ENCODE measurements at regions not wholly inside any gene's neighbourhood (a gene's known extent, or its start where the extent isn't known, plus 50 kb on each side); places are given as distances from the start of the nearest gene placed in this dataset.
A peak's percentile ranks its signal among the peaks of the same experiment; 100 is the strongest.

- TF ChIP-seq CTCF (IDR thresholded peaks at IDR 0.05; ENCODE audit: insufficient read depth, low read depth, low read length, missing control alignments): no peak
- peak; percentile 83 for DNase-seq (ENCODE audit: low read depth)
- no peak overlapping the region for H3K4me3 ChIP-seq (ENCODE audit: low read length)
Observed at GRCh38 chr6:80454661-80455365, 348.3 kb downstream of the BCKDHB start.

- no peak for TF ChIP-seq CTCF (IDR thresholded peaks at IDR 0.05; ENCODE audit: insufficient read depth, low read depth, low read length, missing control alignments)
- H3K4me3 ChIP-seq (ENCODE audit: low read length): no peak overlapping the region
- DNase-seq (ENCODE audit: low read depth): peak; percentile 99
Observed at GRCh38 chr6:80454197-80454596, 347.7 kb downstream of the BCKDHB start.

GRCh38 chr6:80449726-80450125 lies 343.3 kb downstream of the BCKDHB start:
- TF ChIP-seq CTCF (IDR thresholded peaks at IDR 0.05; ENCODE audit: insufficient read depth, low read depth, low read length, missing control alignments): no peak
- no peak overlapping the region for H3K4me3 ChIP-seq (ENCODE audit: low read length)
- no peak for DNase-seq (ENCODE audit: low read depth)

GRCh38 chr6:80446454-80447045 lies 340.1 kb downstream of the BCKDHB start:
- H3K4me3 ChIP-seq (ENCODE audit: low read length): no peak overlapping the region
- no peak for TF ChIP-seq CTCF (IDR thresholded peaks at IDR 0.05; ENCODE audit: insufficient read depth, low read depth, low read length, missing control alignments)
- no peak for DNase-seq (ENCODE audit: low read depth)

- no peak for TF ChIP-seq CTCF (IDR thresholded peaks at IDR 0.05; ENCODE audit: insufficient read depth, low read depth, low read length, missing control alignments)
- DNase-seq (ENCODE audit: low read depth): no peak
- H3K4me3 ChIP-seq (ENCODE audit: low read length): no peak overlapping the region
Observed at GRCh38 chr6:80445751-80446150, 339.3 kb downstream of the BCKDHB start.

DNA sequence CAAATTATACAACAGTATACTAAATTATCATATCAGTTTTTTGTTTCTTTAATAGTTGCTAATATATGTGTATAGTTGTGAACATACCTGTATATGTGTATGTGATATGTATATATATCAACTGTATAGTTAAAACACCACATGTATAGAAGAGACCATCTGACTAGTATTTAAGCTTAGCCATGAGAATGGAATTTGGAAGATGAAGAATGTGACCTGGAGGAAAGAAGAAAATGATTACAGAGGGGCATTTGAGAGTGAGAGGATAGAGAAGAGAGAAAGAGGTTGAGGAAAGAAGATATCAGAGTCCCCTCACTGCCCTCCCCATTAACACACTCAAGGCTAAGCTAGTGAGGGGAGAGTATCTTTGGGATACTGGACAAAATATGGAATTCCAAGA lies 335.9 kb downstream of the BCKDHB start:
- TF ChIP-seq CTCF (IDR thresholded peaks at IDR 0.05; ENCODE audit: insufficient read depth, low read depth, low read length, missing control alignments): no peak
- no peak for DNase-seq (ENCODE audit: low read depth)
- H3K4me3 ChIP-seq (ENCODE audit: low read length): no peak overlapping the region

GRCh38 chr6:80441131-80441530 lies 334.7 kb downstream of the BCKDHB start:
- no peak overlapping the region for H3K4me3 ChIP-seq (ENCODE audit: low read length)
- DNase-seq (ENCODE audit: low read depth): no peak
- TF ChIP-seq CTCF (IDR thresholded peaks at IDR 0.05; ENCODE audit: insufficient read depth, low read depth, low read length, missing control alignments): no peak

Data from epithelial cell of esophagus (primary cell).